ENCODE measurements at regions not wholly inside any gene's neighbourhood (a gene's known extent, or its start where the extent isn't known, plus 50 kb on each side); places are given as distances from the start of the nearest gene placed in this dataset.

DNA sequence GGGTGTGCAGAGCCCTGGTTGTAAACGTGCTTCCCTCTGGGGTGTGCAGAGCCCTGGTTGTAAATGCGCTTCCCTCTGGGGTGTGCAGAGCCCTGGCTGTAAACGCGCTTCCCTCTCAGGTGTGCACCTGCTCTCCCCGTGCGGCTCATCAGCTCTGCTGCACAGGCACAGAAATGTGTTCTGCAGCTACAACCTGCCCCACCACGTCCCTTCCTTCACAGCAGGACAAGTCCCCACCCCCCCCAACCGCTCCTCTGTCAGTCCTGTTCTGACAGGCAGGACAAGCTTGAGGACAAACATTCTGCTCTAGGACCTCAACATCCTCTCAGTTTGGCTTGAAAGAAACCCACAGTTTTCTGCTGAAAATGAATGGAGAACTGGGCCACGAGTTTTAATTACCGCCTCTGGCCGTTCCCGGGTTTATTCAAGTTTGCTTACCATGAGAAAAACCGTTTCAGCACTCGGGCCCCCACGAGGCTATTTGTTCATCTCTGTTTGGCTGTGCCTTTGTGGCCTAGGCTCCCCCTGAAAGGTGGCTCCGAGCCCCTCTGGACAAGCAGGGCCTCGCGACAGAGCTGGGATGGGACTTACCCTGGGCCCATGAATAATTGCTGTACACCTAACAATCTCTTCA is 81.0 kb upstream of the ASB18 start:
- H3K27ac ChIP-seq (ENCODE audit: low read depth, low read length, poor library complexity, severe bottlenecking) = no peak overlapping the region
- no peak overlapping the region for H3K4me2 ChIP-seq (ENCODE audit: low read length)
- no peaks in the 10 kb centered on the region for H3K79me2 ChIP-seq (ENCODE audit: insufficient read depth, low read depth, low read length)
- H2AFZ ChIP-seq (ENCODE audit: low read length) = no peak overlapping the region
- TF ChIP-seq EZH2phosphoT487 (IDR thresholded peaks at IDR 0.05; ENCODE audit: borderline replicate concordance, low read depth, low read length) = no peak
- TF ChIP-seq, protein P1, sequence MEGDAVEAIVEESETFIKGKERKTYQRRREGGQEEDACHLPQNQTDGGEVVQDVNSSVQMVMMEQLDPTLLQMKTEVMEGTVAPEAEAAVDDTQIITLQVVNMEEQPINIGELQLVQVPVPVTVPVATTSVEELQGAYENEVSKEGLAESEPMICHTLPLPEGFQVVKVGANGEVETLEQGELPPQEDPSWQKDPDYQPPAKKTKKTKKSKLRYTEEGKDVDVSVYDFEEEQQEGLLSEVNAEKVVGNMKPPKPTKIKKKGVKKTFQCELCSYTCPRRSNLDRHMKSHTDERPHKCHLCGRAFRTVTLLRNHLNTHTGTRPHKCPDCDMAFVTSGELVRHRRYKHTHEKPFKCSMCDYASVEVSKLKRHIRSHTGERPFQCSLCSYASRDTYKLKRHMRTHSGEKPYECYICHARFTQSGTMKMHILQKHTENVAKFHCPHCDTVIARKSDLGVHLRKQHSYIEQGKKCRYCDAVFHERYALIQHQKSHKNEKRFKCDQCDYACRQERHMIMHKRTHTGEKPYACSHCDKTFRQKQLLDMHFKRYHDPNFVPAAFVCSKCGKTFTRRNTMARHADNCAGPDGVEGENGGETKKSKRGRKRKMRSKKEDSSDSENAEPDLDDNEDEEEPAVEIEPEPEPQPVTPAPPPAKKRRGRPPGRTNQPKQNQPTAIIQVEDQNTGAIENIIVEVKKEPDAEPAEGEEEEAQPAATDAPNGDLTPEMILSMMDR (conservative IDR thresholded peaks at IDR 0.05; ENCODE audit: low read length) = no peak
- intact Hi-C loops (cut with micrococcal nuclease; ENCODE audit: unreplicated experiment) = no loop called here
- ChIA-PET POLR2A (interaction anchor here (0.6 kb wide), 2 partner anchors 353 to 523 kb away, joined by 3 read pairs; no protein-coding TSS in a partner anchor), CTCF (ENCODE audit: unreplicated experiment) (interaction anchor here (0.6 kb wide), 1 partner anchor 373 kb away, joined by 3 read pairs; no protein-coding TSS in a partner anchor)
- H3K36me3 ChIP-seq (ENCODE audit: insufficient read depth, low read length) = no peaks in the 10 kb centered on the region
- H3K9me2 ChIP-seq (ENCODE audit: insufficient read depth, low read length) = no peaks in the 10 kb centered on the region
- peaks cover 5% of the 10 kb centered on the region for H3K4me1 ChIP-seq (ENCODE audit: insufficient read depth, low read length, poor library complexity, severe bottlenecking)
- no peaks in the 10 kb centered on the region for H4K20me1 ChIP-seq (ENCODE audit: insufficient read depth, low read length)
- DNase-seq (ENCODE audit: low spot score) = no peak
- no TSS peak for BruUV-seq (replicated peaks)
- H3K9me3 ChIP-seq (ENCODE audit: low read length) = no peaks in the 10 kb centered on the region
- no peak overlapping the region for H3K4me3 ChIP-seq (ENCODE audit: low read depth, low read length, poor library complexity, severe bottlenecking)

DNA sequence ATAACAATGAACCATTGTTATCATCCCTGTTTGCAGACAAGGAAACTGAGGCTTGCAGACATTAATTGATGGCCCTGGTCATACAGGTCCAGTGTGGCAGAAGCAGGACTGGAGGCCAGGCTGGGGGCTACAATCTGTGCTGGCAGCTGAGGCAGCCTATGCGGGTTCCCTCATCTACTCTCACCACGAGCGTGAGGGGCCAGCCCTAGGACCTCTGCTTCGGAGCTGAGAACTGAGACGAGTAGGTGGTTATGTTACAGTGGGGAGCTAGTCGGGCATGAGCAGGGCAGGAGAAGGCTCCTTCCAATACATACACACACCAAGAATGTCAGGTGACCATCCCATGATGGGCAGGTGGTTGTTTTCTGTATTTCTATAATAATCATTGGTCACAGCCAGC is 82.2 kb upstream of the ASB18 start:
- intact Hi-C loops (cut with micrococcal nuclease; ENCODE audit: unreplicated experiment) = no loop called here
- Histone ChIP-seq H3K4me3 (ENCODE audit: low read depth, low read length, poor library complexity, severe bottlenecking) (no peak overlapping the region), H3K79me2 (ENCODE audit: insufficient read depth, low read depth, low read length) (no peaks in the 10 kb centered on the region), H3K36me3 (ENCODE audit: insufficient read depth, low read length) (no peaks in the 10 kb centered on the region), H3K9me3 (ENCODE audit: low read length) (no peaks in the 10 kb centered on the region), H3K4me2 (ENCODE audit: low read length) (no peak overlapping the region), H3K9me2 (ENCODE audit: insufficient read depth, low read length) (no peaks in the 10 kb centered on the region), H3K27ac (ENCODE audit: low read depth, low read length, poor library complexity, severe bottlenecking) (no peak overlapping the region), H4K20me1 (ENCODE audit: insufficient read depth, low read length) (no peaks in the 10 kb centered on the region), H3K4me1 (ENCODE audit: insufficient read depth, low read length, poor library complexity, severe bottlenecking) (peaks cover 5% of the 10 kb centered on the region), H2AFZ (ENCODE audit: low read length) (no peak overlapping the region)
- DNase-seq (ENCODE audit: low spot score) = no peak
- ChIA-PET CTCF (ENCODE audit: unreplicated experiment) (no interaction called here), POLR2A (interaction anchor here (0.5 kb wide), 1 partner anchor 702 kb away, joined by 3 read pairs; no protein-coding TSS in a partner anchor)
- no TSS peak for BruUV-seq (replicated peaks)
- TF ChIP-seq, protein P1 (conservative IDR thresholded peaks at IDR 0.05; ENCODE audit: low read length) = no peak
- no peak for TF ChIP-seq EZH2phosphoT487 (IDR thresholded peaks at IDR 0.05; ENCODE audit: borderline replicate concordance, low read depth, low read length)

DNA sequence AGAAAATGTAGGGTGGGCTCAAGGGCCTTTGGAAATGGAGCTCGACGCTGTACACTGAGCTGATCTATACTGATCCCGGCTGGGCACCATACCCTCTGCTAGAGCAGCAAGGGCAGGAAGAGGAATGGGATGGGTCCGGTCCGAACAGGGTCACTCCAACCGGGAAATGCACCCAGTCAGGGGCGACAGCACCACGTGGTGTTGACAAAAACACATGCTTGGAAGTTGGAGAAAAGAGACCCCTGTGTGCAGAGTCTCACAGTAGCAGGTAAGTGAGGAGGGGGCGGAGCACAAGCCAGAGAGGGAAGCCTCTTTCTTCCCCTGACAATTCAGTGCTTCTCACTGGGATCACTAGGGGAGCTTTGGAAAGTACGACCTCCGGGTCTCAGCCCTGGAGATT is 84.1 kb upstream of the ASB18 start:
- no peaks in the 10 kb centered on the region for H3K79me2 ChIP-seq (ENCODE audit: insufficient read depth, low read depth, low read length)
- H3K4me3 ChIP-seq (ENCODE audit: low read depth, low read length, poor library complexity, severe bottlenecking) = no peak overlapping the region
- H3K4me1 ChIP-seq (ENCODE audit: insufficient read depth, low read length, poor library complexity, severe bottlenecking) = peaks cover 5% of the 10 kb centered on the region
- POLR2A ChIA-PET = no interaction called here
- no peak for DNase-seq (ENCODE audit: low spot score)
- TF ChIP-seq, protein P1 (conservative IDR thresholded peaks at IDR 0.05; ENCODE audit: low read length) = no peak
- TF ChIP-seq EZH2phosphoT487 (IDR thresholded peaks at IDR 0.05; ENCODE audit: borderline replicate concordance, low read depth, low read length) = no peak
- BruUV-seq (replicated peaks) = no TSS peak
- no peaks in the 10 kb centered on the region for H4K20me1 ChIP-seq (ENCODE audit: insufficient read depth, low read length)
- H3K9me2 ChIP-seq (ENCODE audit: insufficient read depth, low read length) = no peaks in the 10 kb centered on the region
- H3K36me3 ChIP-seq (ENCODE audit: insufficient read depth, low read length) = no peaks in the 10 kb centered on the region
- no peak overlapping the region for H2AFZ ChIP-seq (ENCODE audit: low read length)
- CTCF ChIA-PET (ENCODE audit: unreplicated experiment) = no interaction called here
- no peaks in the 10 kb centered on the region for H3K9me3 ChIP-seq (ENCODE audit: low read length)
- no peak overlapping the region for H3K27ac ChIP-seq (ENCODE audit: low read depth, low read length, poor library complexity, severe bottlenecking)
- no peak overlapping the region for H3K4me2 ChIP-seq (ENCODE audit: low read length)
- intact Hi-C loops (cut with micrococcal nuclease; ENCODE audit: unreplicated experiment) = no loop called here

Measured in OCI-LY7 (cell line).